Globus pallidus (tissue), 1 donor: ENCODE measurements at regions not wholly inside any gene's neighbourhood (a gene's known extent, or its start where the extent isn't known, plus 50 kb on each side); places are given as distances from the start of the nearest gene placed in this dataset.
"Not testable (repeated sequence)": the region's sequence is repeated elsewhere in the genome, so short reads cannot be mapped to it uniquely, and the experiment has no call there.

Experiments
- DNase-seq: peaks from one replicate; pipeline ENCODE4 v3.0.0-alpha.2; 2015; ENCODE audit warnings: low spot score

DNA sequence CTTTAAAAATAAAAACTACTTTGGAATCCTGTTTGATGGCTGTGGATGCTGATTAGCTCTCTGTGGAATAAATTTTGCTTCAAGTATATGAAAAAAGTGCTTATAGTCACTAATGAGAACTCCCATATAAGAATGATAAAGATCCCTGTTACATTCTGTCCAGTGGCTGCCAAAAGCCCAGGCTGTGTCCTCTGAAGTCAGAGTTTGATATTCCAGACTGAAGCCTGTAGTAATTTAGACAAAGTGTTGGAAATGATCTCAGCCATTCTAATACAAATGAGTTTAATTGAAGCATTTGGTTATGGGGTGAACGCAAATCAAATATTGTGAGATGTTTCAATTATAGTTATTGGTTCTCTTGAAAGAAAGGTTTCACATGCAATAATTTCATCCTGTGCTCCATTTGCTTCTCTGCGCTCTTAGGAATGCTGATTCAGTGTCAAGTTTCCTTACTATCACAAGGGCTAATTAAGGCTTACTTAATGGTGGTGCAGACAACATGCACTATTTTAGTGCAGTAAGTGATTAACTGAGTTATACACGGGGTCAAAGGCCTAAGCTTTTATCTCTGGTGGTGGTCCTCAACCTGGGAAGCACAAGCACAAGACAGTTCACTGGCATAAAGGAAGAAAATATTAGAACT lies 867.6 kb downstream of the SORCS1 start:
- DNase-seq, result no peak

DNA sequence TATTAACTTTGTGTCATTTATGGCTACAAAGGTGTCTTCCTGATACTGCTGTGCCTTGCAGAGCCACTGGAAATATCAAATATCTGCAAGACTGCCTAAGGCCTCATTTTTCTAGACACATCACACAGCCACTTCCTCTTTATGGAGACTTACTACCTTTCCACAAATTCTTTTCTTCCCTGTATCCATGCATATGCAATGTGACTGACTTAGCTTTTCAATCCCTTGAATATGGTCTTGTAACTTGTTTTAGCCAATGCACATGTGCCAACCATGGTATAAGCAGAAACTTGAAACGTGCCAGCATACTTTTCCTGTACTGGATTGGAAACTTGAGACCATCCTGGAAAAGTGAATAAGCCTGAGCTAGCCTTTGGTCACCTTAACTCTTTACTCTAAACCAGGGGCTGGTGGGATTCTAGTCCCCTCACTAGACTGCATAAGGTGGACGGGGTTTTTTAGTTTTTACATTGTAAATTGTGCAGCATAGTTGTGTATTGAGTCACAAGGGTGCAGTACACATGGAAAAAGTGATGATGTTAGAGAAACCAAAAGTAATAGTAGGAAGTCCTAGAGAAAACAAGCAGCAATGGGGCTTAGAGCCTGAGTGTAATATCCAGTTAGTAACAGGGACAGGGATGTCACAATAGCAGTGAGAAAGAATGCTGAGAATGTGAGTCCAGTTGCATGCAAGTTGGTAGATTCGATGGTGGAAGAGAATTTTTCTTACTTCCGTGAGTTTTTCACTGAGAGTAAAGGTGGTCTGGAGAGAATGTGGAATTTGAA lies 879.5 kb downstream of the SORCS1 start:
- DNase-seq, result no peak

DNA sequence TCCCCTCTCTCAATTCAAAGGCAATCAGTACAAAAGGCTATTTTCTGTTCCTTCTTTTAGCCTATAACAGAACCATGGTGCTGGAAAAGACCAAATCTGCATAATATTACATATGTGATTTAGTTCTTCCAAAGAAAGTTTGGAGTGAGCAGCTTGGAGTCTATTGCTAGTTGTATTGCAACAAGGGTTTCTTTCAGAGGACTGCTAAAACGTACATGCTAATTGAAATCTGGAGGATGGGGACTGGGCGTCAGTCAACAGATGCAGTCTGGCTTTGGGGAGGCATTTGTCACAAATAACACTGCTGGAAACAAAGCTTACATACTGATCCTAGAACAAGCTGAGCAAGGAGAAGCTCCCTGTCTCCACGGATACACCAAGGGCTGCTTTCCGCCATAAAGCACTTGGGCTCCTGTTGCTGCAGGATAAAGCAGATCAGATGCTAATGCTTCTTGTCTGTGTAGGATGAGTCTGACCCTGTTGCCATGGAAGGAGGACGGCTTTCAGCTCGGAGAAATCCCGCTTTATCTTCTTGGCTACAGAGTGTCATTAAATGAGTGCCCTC lies 883.5 kb downstream of the SORCS1 start:
- no peak for DNase-seq

DNA sequence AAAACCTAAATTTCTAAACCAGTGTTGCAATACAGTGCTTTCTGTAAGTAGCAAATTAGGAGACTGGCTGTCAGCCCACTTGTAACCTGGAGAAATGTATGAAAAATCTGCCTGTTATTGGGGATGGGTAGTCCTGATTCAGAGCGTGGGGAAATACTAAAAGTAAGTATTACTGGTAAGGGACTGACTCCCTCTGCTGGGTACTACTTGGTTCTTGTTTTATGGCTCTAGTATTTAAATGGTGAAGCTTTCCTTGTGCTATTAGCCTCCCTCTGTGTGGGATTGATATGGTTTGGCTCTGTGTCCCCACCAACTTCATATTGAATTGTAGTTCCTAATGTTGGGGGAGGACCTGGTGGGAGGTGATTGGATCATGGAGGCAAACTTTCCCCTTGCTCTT lies 886.1 kb downstream of the SORCS1 start:
- DNase-seq, result no peak

DNA sequence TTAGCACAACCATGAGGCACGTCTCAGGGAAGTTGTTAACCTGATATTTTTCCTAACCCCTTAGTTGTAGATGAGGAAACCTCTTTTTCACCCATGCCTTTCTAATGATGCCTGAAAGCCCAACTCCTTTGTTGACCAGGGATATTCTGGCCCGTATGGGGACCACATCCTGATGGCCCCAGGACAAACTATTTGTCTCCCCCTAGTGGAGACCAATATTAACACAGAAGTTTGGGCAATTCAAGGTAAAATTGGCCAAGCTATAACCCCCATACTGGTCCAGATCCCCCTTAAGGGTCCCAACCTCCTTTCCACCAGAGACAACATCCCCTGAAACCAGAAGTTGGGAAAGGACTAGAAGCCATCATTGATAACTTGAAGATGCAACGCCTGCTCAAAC lies 893.3 kb downstream of the SORCS1 start:
- DNase-seq, result no peak

DNA sequence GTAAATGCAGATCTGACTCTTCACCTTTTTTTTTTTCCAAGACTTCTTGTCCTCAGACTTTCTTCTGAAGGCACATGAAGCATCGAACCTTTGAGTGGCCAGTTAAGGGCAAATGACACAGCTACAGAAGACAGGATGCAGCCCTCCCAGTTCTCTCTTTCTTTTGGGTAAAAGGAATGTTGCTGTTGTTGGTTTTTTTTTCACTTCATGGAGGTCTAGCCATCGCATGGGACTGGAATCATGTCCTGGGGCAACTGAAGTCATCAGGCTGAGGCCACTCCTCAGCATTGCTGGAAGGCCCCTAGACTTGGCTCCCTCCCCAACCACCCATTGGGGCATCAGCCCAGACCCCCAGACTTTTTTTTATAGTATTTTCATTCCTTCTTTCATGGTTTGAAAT lies 896.5 kb downstream of the SORCS1 start:
- DNase-seq, result no peak

DNA sequence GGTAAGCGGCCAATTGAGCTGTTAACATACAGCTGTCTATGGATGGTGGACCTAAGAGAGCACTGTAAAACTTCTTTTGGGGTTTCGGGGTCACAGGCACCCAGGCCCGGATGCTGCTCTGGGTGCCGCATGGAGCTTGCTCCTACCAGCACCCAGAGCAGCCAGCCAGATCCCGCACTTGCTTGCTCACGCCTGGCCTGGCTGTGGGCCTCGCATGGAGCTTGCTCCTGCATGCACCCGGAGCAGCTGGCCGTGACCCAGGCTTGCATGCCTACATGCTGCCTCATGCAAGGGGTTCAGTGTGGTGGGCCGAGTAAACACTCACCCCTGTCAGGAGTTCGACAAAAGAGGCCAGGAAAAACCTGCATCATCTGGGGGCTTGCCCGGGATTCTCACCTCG lies 896.9 kb downstream of the SORCS1 start:
- DNase-seq, result no peak

DNA sequence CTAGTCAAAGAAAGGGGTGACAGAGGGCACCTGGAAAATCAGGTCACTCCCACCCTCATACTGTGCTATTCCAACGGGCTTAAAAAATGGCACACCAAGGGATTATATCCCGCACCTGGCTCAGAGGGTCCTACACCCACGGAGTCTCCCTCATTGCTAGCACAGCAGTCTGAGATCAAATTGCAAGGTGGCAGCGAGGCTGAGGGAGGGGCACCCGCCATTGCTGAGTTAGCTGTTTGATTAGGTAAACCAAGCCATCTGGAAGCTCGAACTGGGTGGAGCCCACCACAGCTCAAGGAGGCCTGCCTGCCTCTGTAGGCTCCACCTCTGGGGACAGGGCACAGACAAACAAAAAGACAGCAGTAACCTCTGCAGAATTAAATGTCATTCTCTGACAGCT lies 907.1 kb downstream of the SORCS1 start:
- not testable (repeated sequence) for DNase-seq

DNA sequence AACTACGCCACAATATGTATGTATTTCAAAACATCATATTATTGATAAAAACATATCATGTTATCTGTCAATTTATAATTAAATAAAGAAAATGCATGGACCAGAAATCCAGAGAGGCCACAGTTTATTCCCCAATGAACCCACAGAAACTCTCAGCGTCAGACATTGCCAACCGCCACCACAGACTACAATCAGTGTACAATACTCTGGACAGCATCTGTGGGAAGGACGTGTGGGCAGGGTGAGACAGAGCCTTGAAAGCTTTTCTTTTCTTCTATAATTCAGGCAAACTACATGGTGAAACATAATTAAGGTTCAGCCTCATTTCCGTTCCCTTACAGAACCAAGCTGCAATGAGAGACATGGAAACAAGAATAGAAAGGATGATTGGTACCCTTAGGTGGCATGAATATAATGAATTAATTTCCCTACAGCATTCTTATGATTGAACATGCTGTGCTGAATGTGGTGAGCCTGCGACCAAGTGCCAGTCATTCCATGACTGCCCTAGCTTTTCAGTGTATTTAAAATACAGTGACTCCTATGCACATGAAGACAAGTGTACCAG lies 909.3 kb downstream of the SORCS1 start:
- DNase-seq, result no peak

DNA sequence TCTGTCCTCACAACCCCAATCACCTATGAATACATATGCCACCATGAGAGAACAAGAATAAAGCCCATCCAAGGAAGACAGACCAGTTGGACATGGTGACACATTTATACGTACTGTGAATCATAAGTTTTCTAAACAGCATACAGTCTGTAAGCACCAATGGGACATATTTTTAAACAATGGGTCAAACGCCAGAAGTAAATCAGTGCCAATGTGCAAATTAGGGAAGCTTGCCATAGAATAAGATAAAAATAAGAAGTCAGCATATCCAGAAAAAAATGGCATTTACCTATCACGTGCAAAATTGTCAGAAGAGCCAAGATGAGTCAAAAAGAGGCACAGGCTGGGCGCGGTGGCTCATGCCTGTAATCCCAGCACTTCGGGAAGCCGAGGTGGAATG lies 910.4 kb downstream of the SORCS1 start:
- DNase-seq, result no peak

DNA sequence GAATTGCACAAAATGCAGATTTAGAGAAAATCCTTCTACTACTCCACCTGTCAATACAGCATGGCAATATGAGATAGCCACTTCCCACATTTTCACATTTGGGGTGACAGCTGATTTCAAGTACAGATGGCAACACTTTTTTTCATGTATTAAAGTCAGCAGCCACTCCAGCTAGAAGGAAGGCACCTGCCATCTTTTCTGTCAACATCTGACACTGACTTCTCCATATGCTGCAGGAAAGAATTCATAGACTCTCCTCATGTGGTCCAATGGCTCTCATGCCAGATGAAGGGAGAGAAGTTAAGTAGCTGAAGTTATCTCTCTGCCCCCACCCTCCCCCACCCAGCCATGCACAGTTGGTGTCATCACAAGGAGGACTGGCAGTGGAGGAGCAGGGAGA lies 912.0 kb downstream of the SORCS1 start:
- DNase-seq, result no peak

DNA sequence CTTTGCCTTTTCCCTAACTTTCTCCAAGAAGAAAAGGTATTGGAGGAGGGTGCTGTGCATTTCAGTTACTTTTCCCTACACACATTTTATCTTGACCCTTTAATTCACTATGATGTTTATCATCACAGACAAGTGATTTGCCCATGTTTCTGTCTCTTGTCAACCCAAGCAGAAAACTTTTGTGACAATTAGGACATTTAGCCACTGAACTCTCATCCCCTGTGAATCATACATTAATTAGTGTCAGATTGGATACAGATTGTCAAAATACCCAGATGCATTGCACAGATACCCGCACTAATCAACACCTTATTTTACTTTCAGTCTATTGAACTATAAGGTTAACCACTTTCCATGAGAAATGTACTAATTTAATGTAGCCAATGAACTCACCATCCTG lies 912.9 kb downstream of the SORCS1 start:
- no peak for DNase-seq

DNA sequence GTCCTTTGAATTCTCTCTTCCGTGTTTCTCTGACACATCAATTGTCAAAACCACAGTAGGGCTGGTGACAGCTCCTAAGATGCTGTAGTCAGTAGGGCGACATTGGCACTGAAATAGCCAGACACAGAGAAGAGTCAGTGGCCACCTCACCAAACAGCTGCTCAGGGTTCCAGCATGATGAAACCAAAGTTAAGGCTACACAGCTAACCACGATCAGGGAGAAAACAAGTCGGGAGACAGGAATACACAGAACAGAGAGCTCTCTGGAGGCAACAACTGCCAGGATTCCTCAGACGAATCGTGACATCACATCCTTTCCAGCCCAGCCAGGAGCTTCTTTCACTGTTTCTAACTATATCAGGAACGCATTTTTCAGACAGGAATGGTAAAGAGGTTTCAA lies 922.2 kb downstream of the SORCS1 start:
- DNase-seq, result no peak

DNA sequence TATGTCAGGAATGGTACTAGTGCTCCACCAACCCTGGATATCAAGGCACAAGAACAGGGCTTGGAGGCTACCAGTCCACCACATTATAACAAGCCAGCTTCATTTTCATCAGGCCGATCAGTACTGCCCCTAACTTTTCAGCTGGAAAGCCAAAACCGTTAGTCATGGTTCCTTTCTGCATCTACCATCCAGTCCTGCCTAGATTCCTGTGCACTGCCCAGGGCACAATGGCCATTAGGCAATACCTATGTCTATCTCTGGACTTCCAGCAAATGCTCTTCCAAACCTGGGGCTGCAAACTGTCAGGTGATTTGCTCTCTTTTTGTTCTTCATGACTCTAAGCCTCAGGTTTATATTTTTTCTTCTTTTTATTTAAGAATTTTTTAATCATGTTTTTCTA lies 937.7 kb downstream of the SORCS1 start:
- no peak for DNase-seq

DNA sequence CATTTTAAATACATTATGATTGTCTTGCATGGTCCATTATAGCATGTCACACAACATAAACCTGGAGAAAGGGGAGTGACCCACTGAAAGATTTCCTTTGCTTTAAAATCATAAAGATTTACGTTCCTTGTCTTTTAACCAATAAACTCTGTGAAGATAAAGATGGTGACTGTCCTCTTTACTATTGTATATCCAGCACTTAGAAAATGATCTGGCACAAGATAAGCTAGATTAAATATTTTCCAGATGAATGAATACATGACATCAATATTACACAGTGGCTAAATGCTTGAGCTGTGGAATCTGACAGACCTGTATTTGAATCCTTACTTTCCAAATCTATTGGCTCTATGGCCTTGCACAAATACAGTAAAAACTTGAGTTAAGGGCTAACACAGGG lies 938.4 kb downstream of the SORCS1 start:
- DNase-seq, result no peak

DNA sequence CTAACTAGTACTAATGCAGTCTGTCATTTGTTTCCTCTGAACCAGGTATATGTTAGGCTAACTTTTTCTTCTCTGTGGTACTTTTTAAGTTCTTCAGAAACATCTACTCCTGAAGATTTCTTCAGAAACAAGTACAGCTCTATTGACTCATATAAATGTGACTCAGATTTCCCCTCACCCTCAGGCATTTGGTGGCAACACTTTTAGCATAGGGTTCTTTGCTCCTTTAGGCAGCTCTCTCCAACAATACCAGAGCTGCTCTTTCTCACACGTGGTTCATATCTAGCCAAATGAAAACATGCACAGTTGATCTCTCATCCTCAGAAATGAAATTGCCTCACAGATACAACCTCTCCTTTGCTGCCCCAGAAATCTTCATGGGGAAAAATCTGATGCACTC lies 939.8 kb downstream of the SORCS1 start:
- DNase-seq, result no peak

DNA sequence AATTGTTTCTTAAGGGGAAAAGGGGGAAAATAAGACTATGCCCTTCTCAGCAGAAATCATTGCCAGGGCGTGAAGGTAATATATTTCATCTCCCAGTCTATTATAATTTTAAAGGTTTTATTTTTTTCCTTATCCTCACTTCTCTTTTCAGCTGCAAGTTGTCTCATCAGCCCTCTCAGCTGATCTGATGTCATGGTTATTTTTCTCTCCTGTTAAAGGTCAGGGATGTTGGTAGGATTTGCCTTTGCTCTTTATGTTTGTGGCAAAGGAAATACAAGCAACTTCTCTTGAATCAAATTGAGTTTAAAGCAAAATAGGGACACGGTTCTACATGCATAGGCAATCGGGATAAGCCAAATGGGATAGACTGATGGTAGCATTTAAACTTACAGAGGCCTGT lies 946.9 kb downstream of the SORCS1 start:
- no peak for DNase-seq

DNA sequence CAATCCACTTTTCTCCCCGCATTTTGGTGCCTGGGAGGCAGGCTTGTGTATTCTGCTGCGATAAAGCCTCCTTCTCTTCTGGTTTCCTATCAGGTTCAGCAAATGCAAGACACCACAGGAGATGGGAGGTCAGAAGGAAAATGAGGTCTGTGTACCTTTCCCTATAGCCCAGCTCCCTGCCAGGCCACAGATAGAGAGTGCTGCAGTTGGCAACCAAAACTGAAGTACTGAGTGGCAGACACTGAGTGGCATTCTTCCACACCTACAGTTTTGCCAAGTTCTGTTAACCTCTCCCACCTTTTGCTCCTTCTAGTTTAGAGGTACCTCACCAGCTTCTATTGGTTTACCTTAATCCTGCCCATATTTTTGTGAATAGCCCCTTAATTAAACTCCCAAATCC lies 948.4 kb downstream of the SORCS1 start:
- DNase-seq, result no peak

DNA sequence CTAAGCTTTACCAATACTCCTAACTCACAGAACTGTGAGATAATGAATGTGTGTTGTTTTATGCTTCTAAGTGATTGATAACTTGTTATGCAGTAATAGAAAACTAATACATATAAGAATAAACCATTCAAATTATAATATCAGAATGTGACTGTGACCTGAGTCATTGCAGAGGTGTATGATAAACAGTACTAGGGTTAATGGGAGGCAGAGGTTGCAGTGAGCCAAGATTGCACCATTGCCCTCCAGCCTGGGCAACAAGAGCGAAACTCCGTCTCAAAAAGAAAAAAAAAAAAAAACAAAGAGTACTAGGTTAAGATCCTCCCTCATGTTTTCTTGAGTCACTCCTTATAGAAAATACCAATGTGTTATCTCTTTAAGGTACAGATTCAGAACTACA lies 950.3 kb downstream of the SORCS1 start:
- DNase-seq, result no peak

DNA sequence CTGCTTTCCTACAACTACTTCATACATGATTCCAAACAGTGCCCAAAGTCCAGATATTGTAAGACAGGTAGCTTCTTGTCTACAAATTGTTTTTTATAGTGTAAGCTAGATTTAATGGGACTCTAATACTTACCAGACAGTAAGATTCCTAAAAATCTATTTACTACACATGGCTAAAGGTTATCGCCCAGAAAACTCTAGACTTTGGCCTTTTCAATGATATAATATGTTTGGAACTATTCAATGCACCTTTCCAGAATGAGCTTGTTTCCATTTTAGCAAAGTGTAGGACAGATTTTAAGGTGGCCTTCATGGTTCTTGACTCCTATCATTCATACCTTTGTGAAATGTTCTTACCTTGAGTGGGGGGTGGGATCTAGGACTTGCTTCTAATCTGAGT lies 951.0 kb downstream of the SORCS1 start:
- DNase-seq, result no peak

DNA sequence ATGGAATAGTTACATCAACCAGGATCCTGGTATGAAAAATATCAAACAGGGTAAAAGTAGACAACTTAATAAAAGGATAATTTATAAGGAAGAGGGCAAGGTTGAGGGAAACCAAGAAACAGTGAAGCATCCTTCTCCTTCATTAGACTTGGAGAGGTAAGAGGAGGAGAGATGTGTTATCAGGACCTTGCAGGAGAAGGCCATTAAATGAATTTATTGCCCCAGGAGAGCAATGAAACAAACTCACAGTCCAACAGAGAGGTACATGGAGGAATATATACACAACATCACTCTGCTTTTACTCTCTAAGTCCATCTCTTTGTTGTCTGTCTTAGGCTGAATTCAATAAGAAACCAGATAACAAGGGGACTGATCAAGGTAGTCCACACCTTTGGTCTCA lies 966.2 kb downstream of the SORCS1 start:
- no peak for DNase-seq

DNA sequence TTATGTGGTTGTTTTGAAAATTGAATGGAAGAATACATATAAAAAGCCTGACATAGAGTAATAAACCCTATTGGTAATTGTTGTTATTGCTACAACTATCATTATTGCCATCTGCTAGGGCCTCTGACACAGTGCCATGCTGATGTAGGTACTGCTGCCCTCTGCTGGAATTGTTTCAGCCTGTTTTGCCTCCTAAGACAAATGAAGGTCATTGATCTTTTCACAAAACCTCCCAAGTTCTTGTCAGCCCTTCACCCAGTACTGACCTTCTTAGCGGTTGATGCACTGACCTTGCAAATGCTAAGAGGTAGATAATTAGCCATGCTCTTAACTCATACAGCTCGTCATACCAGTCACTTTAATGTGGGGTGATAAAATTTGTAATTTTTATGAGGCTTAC lies 975.2 kb downstream of the SORCS1 start:
- no peak for DNase-seq

DNA sequence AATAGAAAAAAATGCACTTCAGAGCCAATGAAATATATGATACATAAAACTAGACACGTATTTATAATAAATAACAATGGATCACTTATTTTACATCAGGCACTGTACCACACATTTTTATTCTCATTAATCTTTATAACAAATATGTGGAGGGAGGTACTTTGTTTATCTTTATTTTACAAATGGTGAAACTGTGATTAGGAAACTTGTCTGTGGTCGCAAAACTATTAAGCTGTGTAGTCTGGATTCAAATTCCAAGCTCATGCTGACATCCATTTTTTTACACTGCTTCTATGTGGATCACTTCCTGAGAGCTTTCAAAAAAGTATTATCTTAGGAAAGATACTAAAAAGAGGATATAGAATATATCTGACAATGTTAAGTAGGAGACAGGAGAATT lies 978.6 kb downstream of the SORCS1 start:
- DNase-seq, result no peak
